Muscle of leg (tissue), 3 donors: ENCODE measurements at regions not wholly inside any gene's neighbourhood (a gene's known extent, or its start where the extent isn't known, plus 50 kb on each side); places are given as distances from the start of the nearest gene placed in this dataset.

Experiments
- DNase-seq: peaks from one replicate; pipeline ENCODE4 v3.0.0; 2013
- H3K27ac ChIP-seq: one replicate; pipeline ENCODE4 v1.5.1; 2013; ENCODE audit warnings: mild to moderate bottlenecking, low read length, control low read depth
- H3K27me3 ChIP-seq: one replicate; pipeline ENCODE4 v1.6.1; 2013; ENCODE audit warnings: low read length; ENCODE audit not compliant: control insufficient read depth, insufficient read depth
- H3K36me3 ChIP-seq: one replicate; pipeline ENCODE4 v1.6.1; 2013; ENCODE audit warnings: low read length; ENCODE audit not compliant: control insufficient read depth, insufficient read depth
- H3K4me1 ChIP-seq: one replicate; pipeline ENCODE4 v1.6.1; 2013; ENCODE audit warnings: low read length; ENCODE audit not compliant: control insufficient read depth, insufficient read depth
- H3K4me3 ChIP-seq: one replicate; pipeline ENCODE4 v1.5.1; 2013; ENCODE audit warnings: low read length, control low read depth
- H3K9me3 ChIP-seq: replicated peaks from 2 replicates; pipeline ENCODE4 v1.6.1; 2013; ENCODE audit warnings: low read depth, low read length; ENCODE audit not compliant: control insufficient read depth
- WGBS: methylation state at CpG from one replicate; pipeline ENCODE4 v1.1.5; 2013; ENCODE audit warnings: missing lambda C conversion rate; ENCODE audit not compliant: insufficient coverage; 5-methylcytosine and 5-hydroxymethylcytosine counted together

GRCh38 chrX:150306002-150306401, 57.1 kb upstream of the MAMLD1 start:
- Histone ChIP-seq H3K4me3 (no peak overlapping the region), H3K9me3 (no peaks in the 10 kb centered on the region), H3K27ac (no peak overlapping the region), H3K4me1 (no peaks in the 10 kb centered on the region), H3K36me3 (no peaks in the 10 kb centered on the region), H3K27me3 (peaks cover 19% of the 10 kb centered on the region)
- no peak for DNase-seq
- 72% methylated on average over 6 of the region's 6 CpGs for WGBS

- peaks cover 20% of the 10 kb centered on the region for H3K27me3 ChIP-seq
- no peaks in the 10 kb centered on the region for H3K9me3 ChIP-seq
- no peak for DNase-seq
- no peaks in the 10 kb centered on the region for H3K36me3 ChIP-seq
- H3K27ac ChIP-seq = no peak overlapping the region
- no peaks in the 10 kb centered on the region for H3K4me1 ChIP-seq
- no peak overlapping the region for H3K4me3 ChIP-seq
- WGBS = 100% methylated on average over 2 of the region's 4 CpGs
These were observed 55.1 kb upstream of the MAMLD1 start for GRCh38 chrX:150308041-150308440.

GRCh38 chrX:150308532-150309157, 54.5 kb upstream of the MAMLD1 start:
- DNase-seq = no peak
- Histone ChIP-seq H3K36me3 (no peaks in the 10 kb centered on the region), H3K4me3 (no peak overlapping the region), H3K27ac (no peak overlapping the region), H3K4me1 (no peaks in the 10 kb centered on the region), H3K9me3 (no peaks in the 10 kb centered on the region), H3K27me3 (peaks cover 26% of the 10 kb centered on the region)
- WGBS = 89% methylated on average over 7 of the region's 9 CpGs

GRCh38 chrX:150310417-150310816, 52.7 kb upstream of the MAMLD1 start:
- H3K27me3 ChIP-seq = peaks cover 29% of the 10 kb centered on the region
- H3K27ac ChIP-seq = no peak overlapping the region
- 83% methylated on average over 1 of the region's 4 CpGs for WGBS
- no peaks in the 10 kb centered on the region for H3K9me3 ChIP-seq
- no peaks in the 10 kb centered on the region for H3K4me1 ChIP-seq
- H3K36me3 ChIP-seq = no peaks in the 10 kb centered on the region
- DNase-seq = no peak
- H3K4me3 ChIP-seq = no peak overlapping the region

- no peak overlapping the region for H3K27ac ChIP-seq
- no peaks in the 10 kb centered on the region for H3K9me3 ChIP-seq
These were observed 52.2 kb upstream of the MAMLD1 start for GRCh38 chrX:150310881-150311280.

GRCh38 chrX:150312931-150313330, 50.2 kb upstream of the MAMLD1 start:
- Histone ChIP-seq H3K4me3 (no peak overlapping the region), H3K27ac (no peak overlapping the region), H3K36me3 (no peaks in the 10 kb centered on the region), H3K27me3 (peaks cover 26% of the 10 kb centered on the region), H3K9me3 (no peaks in the 10 kb centered on the region), H3K4me1 (peaks cover 5% of the 10 kb centered on the region)
- WGBS = 89% methylated on average over 1 of the region's 3 CpGs
- DNase-seq = no peak

More at GRCh38 chrX:150310881-150311280, 52.2 kb upstream of the MAMLD1 start:
- H3K36me3 ChIP-seq = no peaks in the 10 kb centered on the region
- no peak for DNase-seq
- peaks cover 29% of the 10 kb centered on the region for H3K27me3 ChIP-seq
- no peaks in the 10 kb centered on the region for H3K4me1 ChIP-seq
- WGBS = 67% methylated on average over 1 of the region's 1 CpG
- no peak overlapping the region for H3K4me3 ChIP-seq
